SHP77 treated with DMSO at 0.1 percent for 48 hours (cell line): ENCODE measurements at regions not wholly inside any gene's neighbourhood (a gene's known extent, or its start where the extent isn't known, plus 50 kb on each side); places are given as distances from the start of the nearest gene placed in this dataset.
A peak's percentile ranks its signal among the peaks of the same experiment; 100 is the strongest.
"Not testable (repeated sequence)": the region's sequence is repeated elsewhere in the genome, so short reads cannot be mapped to it uniquely, and the experiment has no call there.

ENCODE experiments used
- DNase-seq: peaks from one replicate; lab custom pipeline; 2025; lab: John Stamatoyannopoulos, UW

- no peak for DNase-seq
Observed at GRCh38 chr3:66934725-66935124, 63.4 kb upstream of the KBTBD8 start.

- DNase-seq = not testable (repeated sequence)
Observed at GRCh38 chr3:66937041-66937440, 61.1 kb upstream of the KBTBD8 start.

- DNase-seq = peak; percentile 24
Observed at GRCh38 chr3:66938338-66938963, 59.7 kb upstream of the KBTBD8 start.

- DNase-seq = no peak
Observed at GRCh38 chr3:66948041-66948440, 50.1 kb upstream of the KBTBD8 start.
